ENCODE measurements at regions not wholly inside any gene's neighbourhood (a gene's known extent, or its start where the extent isn't known, plus 50 kb on each side); places are given as distances from the start of the nearest gene placed in this dataset.

GRCh38 chr9:119902611-119903010 is 533.4 kb upstream of the BRINP1 start:
- TF ChIP-seq HNF4A (conservative IDR thresholded peaks at IDR 0.05) (no peak), MAX (IDR thresholded peaks at IDR 0.05) (no peak), EGR1 (IDR thresholded peaks at IDR 0.05; ENCODE audit: low read depth in 2 of 2) (no peak), REST (IDR thresholded peaks at IDR 0.05) (no peak), YY1 (IDR thresholded peaks at IDR 0.05) (no peak), TAF1 (conservative IDR thresholded peaks at IDR 0.05) (no peak), RXRA (IDR thresholded peaks at IDR 0.05) (no peak), FOXA1 (IDR thresholded peaks at IDR 0.05) (no peak), GABPA (IDR thresholded peaks at IDR 0.05 in 1 of 2, conservative IDR thresholded peaks at IDR 0.05 in 1 of 2) (no peak), HNF4G (IDR thresholded peaks at IDR 0.05) (no peak), SP1 (IDR thresholded peaks at IDR 0.05) (no peak), NR2F2 (IDR thresholded peaks at IDR 0.05) (no peak), CTCF (IDR thresholded peaks at IDR 0.05; ENCODE audit: low read depth, low read length, missing input control) (no peak), ZBTB33 (IDR thresholded peaks at IDR 0.05) (no peak), RAD21 (IDR thresholded peaks at IDR 0.05) (no peak), JUND (IDR thresholded peaks at IDR 0.05) (no peak), FOXA2 (IDR thresholded peaks at IDR 0.05) (no peak)
- TF ChIP-seq, protein P1, sequence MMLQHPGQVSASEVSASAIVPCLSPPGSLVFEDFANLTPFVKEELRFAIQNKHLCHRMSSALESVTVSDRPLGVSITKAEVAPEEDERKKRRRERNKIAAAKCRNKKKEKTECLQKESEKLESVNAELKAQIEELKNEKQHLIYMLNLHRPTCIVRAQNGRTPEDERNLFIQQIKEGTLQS (IDR thresholded peaks at IDR 0.05): no peak
- Histone ChIP-seq H3K36me3 (ENCODE audit: control insufficient read depth in 4 of 4, insufficient read depth in 3 of 4, low read depth in 1 of 4, low read length in 3 of 4) (no peaks in the 10 kb centered on the region), H3K9ac (ENCODE audit: low read depth in 1 of 2, low read length in 2 of 2) (no peak overlapping the region), H3K9me3 (ENCODE audit: control insufficient read depth in 4 of 4, low read length in 3 of 4) (peaks cover 0 to 1% (median 0%) of the 10 kb centered on the region in 4 donors), H3K27me3 (ENCODE audit: control insufficient read depth in 4 of 4, insufficient read depth in 4 of 4, low read length in 3 of 4) (peaks cover 0 to 6% (median 0%) of the 10 kb centered on the region in 4 donors), H3K4me1 (ENCODE audit: control insufficient read depth in 4 of 4, insufficient read depth in 4 of 4, low read length in 3 of 4) (no peaks in the 10 kb centered on the region), H3K4me3 (ENCODE audit: low read depth in 1 of 3, low read length in 3 of 3) (no peak overlapping the region), H3K27ac (ENCODE audit: low read depth in 1 of 2, low read length in 2 of 2) (no peak overlapping the region)
- 56% methylated on average over 4 of the region's 4 CpGs for WGBS
- DNase-seq (ENCODE audit: low spot score): no peak

All from liver (tissue), 8 donors.